IMR-90 (cell line): ENCODE measurements at regions not wholly inside any gene's neighbourhood (a gene's known extent, or its start where the extent isn't known, plus 50 kb on each side); places are given as distances from the start of the nearest gene placed in this dataset.

ENCODE experiments used
- ATAC-seq: fragments of 200-7000 bp; cut with Tn5 transposase; 2 replicates; pipeline ENCODE4 v1.9.1; 2020; ENCODE audit warnings: low read depth, mild to moderate bottlenecking, moderate library complexity
- BruUV-seq: library from RNA; stranded (reverse); fragments of 400-500 nt; replicated peaks from 2 replicates; lab custom pipeline; 2021; lab: Mats Ljungman, UMichigan
- CTCF ChIA-PET: fragments of 300-600 bp; formaldehyde crosslinking; extraction: SDS; loops from one replicate; lab custom pipeline; 2021; ENCODE audit warnings: antibody characterized with exemption; lab: Yijun Ruan, JAX
- POLR2A ChIA-PET: fragments of 300-600 bp; sonication (Branson Sonifier 250); formaldehyde crosslinking; loops from one replicate; lab custom pipeline; 2022; ENCODE audit warnings: antibody characterized with exemption; ENCODE audit not compliant: unreplicated experiment; lab: Charles Lee
- DNase-seq: peaks from one replicate; pipeline ENCODE4 v3.0.0; 2013
- H2AFZ ChIP-seq: replicated peaks from 2 replicates; pipeline ENCODE3; 2013; ENCODE audit warnings: low read length, mild to moderate bottlenecking; ENCODE audit not compliant: poor library complexity
- H2AK5ac ChIP-seq: 2 replicates; pipeline ENCODE4 v1.6.1; 2013; ENCODE audit warnings: low read depth, low read length, inconsistent platforms
- H2AK9ac ChIP-seq: replicated peaks from 2 replicates; pipeline ENCODE3; 2013; ENCODE audit warnings: mild to moderate bottlenecking, low read depth, low read length, moderate library complexity; ENCODE audit not compliant: poor library complexity
- H2BK120ac ChIP-seq: 2 replicates; pipeline ENCODE4 v1.6.1; 2013; ENCODE audit warnings: low read depth, low read length, inconsistent platforms
- H2BK15ac ChIP-seq: 3 replicates; pipeline ENCODE4 v1.6.1; 2013; ENCODE audit warnings: low read depth, low read length, inconsistent platforms
- H2BK20ac ChIP-seq: 2 replicates; pipeline ENCODE4 v1.6.1; 2013; ENCODE audit warnings: low read depth, mild to moderate bottlenecking, inconsistent platforms, low read length, moderate library complexity
- H2BK5ac ChIP-seq: 2 replicates; pipeline ENCODE4 v1.6.1; 2013; ENCODE audit warnings: mild to moderate bottlenecking, low read depth, low read length, inconsistent platforms; ENCODE audit not compliant: poor library complexity, severe bottlenecking
- H3K14ac ChIP-seq: replicated peaks from 2 replicates; pipeline ENCODE4 v1.6.1; 2013; ENCODE audit warnings: low read depth, low read length, inconsistent platforms
- H3K18ac ChIP-seq: 2 replicates; pipeline ENCODE4 v1.6.1; 2013; ENCODE audit warnings: low read depth, low read length, control low read depth
- H3K23ac ChIP-seq: 2 replicates; pipeline ENCODE4 v1.6.1; 2013; ENCODE audit warnings: low read depth, low read length, inconsistent platforms
- H3K27ac ChIP-seq: 2 replicates; pipeline ENCODE4 v1.5.1; 2013; ENCODE audit warnings: mild to moderate bottlenecking, control low read depth, low read length; ENCODE audit not compliant: insufficient read depth
- H3K27me3 ChIP-seq: 2 replicates; pipeline ENCODE4 v1.6.1; 2013; ENCODE audit warnings: low read length; ENCODE audit not compliant: control insufficient read depth, insufficient read depth
- H3K36me3 ChIP-seq: 2 replicates; pipeline ENCODE4 v1.6.1; 2013; ENCODE audit warnings: low read length, mixed read lengths; ENCODE audit not compliant: control insufficient read depth, insufficient read depth
- H3K4ac ChIP-seq: 2 replicates; pipeline ENCODE4 v1.6.1; 2013; ENCODE audit warnings: low read depth, low read length, inconsistent platforms
- H3K4me1 ChIP-seq: 2 replicates; pipeline ENCODE4 v1.6.1; 2013; ENCODE audit warnings: low read length, mixed read lengths; ENCODE audit not compliant: control insufficient read depth, insufficient read depth
- H3K4me2 ChIP-seq: 2 replicates; pipeline ENCODE4 v1.6.1; 2013; ENCODE audit warnings: low read depth, mild to moderate bottlenecking, control low read depth, low read length, moderate library complexity
- H3K4me3 ChIP-seq: 2 replicates; pipeline ENCODE4 v1.5.1; 2013; ENCODE audit warnings: low read depth, mild to moderate bottlenecking, control low read depth, low read length, moderate library complexity; ENCODE audit not compliant: insufficient read depth
- H3K56ac ChIP-seq: 2 replicates; pipeline ENCODE4 v1.6.1; 2013; ENCODE audit warnings: low read length, inconsistent platforms; ENCODE audit not compliant: insufficient read depth; ENCODE audit errors: extremely low read depth
- H3K79me1 ChIP-seq, 2 experiments: 2 replicates each; pipeline ENCODE4 v1.6.1; 2013; ENCODE audit warnings: low read length in 2 of 2, inconsistent platforms in 1 of 2, low read depth in 1 of 2
- H3K9ac ChIP-seq: 2 replicates; pipeline ENCODE4 v1.6.1; 2013; ENCODE audit warnings: low read depth, low read length, control low read depth
- H3K9me1 ChIP-seq: 2 replicates; pipeline ENCODE4 v1.6.1; 2013; ENCODE audit warnings: low read length, inconsistent platforms; ENCODE audit not compliant: insufficient read depth
- H3K9me3 ChIP-seq: 2 replicates; pipeline ENCODE4 v1.6.1; 2013; ENCODE audit warnings: low read length; ENCODE audit not compliant: control insufficient read depth, insufficient read depth
- H4K20me1 ChIP-seq: 2 replicates; pipeline ENCODE4 v1.6.1; 2013; ENCODE audit warnings: low read length, inconsistent platforms; ENCODE audit not compliant: insufficient read depth
- H4K5ac ChIP-seq: 2 replicates; pipeline ENCODE4 v1.6.1; 2013; ENCODE audit warnings: mild to moderate bottlenecking, low read depth, low read length, control low read depth
- H4K8ac ChIP-seq, 2 experiments: 2 replicates each; pipeline ENCODE4 v1.6.1; 2013; ENCODE audit warnings: low read depth in 2 of 2, low read length in 2 of 2, control low read depth in 1 of 2, inconsistent platforms in 1 of 2
- H4K91ac ChIP-seq: 2 replicates; pipeline ENCODE4 v1.6.1; 2013; ENCODE audit warnings: low read depth, low read length, inconsistent platforms; ENCODE audit not compliant: insufficient read depth
- ELK1 ChIP-seq: fragments of 150-350 bp; IDR thresholded peaks from 2 replicates; pipeline ENCODE4 v1.6.1; 2016; ENCODE audit warnings: low read depth, mild to moderate bottlenecking, low read length, moderate library complexity, borderline replicate concordance
- MAFK ChIP-seq: IDR thresholded peaks from 2 replicates; pipeline ENCODE4 v1.6.1; 2012; ENCODE audit warnings: low read depth, low read length, improper control_type of control experiment
- MAZ ChIP-seq: IDR thresholded peaks from 2 replicates; pipeline ENCODE4 v1.6.1; 2012; ENCODE audit warnings: low read depth, mild to moderate bottlenecking, low read length, improper control_type of control experiment, moderate library complexity, borderline replicate concordance
- MXI1 ChIP-seq: IDR thresholded peaks from 2 replicates; pipeline ENCODE4 v1.6.1; 2012; ENCODE audit warnings: low read depth, mild to moderate bottlenecking, low read length, moderate library complexity, borderline replicate concordance
- NFE2L2 ChIP-seq: fragments of 150-350 bp; IDR thresholded peaks from 2 replicates; pipeline ENCODE4 v1.6.1; 2016; ENCODE audit warnings: low read depth, mild to moderate bottlenecking, low read length
- POLR2A ChIP-seq: IDR thresholded peaks from 2 replicates; pipeline ENCODE4 v1.6.1; 2012; ENCODE audit warnings: mild to moderate bottlenecking, low read depth, low read length
- RCOR1 ChIP-seq: IDR thresholded peaks from 2 replicates; pipeline ENCODE4 v1.6.1; 2012; ENCODE audit warnings: mild to moderate bottlenecking, low read length, improper control_type of control experiment; ENCODE audit not compliant: insufficient replicate concordance
- RFX5 ChIP-seq: IDR thresholded peaks from 2 replicates; pipeline ENCODE4 v1.8.0; 2012; ENCODE audit warnings: low read depth, mild to moderate bottlenecking, low read length, moderate library complexity
- WGBS, 2 experiments: methylation state at CpG; one replicate each; pipeline versions ENCODE4 v1.1.5 to v1.1.7; 2013; ENCODE audit warnings: missing lambda C conversion rate in 2 of 2; ENCODE audit not compliant: insufficient read length in 1 of 2; ENCODE audit errors: extremely low coverage in 2 of 2; 5-methylcytosine and 5-hydroxymethylcytosine counted together
- dilution Hi-C: fragments of 300-500 bp; cut with HindIII; formaldehyde crosslinking; loops from one replicate; pipeline ENCODE4 v1.14.3; 2018; ENCODE audit warnings: low sequenced_read_pairs; ENCODE audit not compliant: unreplicated experiment
- in situ Hi-C: fragments of 300-500 bp; cut with MboI; formaldehyde crosslinking; loops from 3 replicates; pipeline ENCODE4 v1.14.3; 2019; ENCODE audit warnings: low sequenced_read_pairs, inconsistent platforms, mixed read lengths
- intact Hi-C: fragments of 100-400 bp; cut with micrococcal nuclease; formaldehyde crosslinking; loops from 2 replicates; pipeline ENCODE4 v1.10.0; 2022
- TF ChIP-seq, protein P1 (sequence below): fragments of 150-350 bp; IDR thresholded peaks from 2 replicates; pipeline ENCODE4 v1.6.1; 2017; ENCODE audit warnings: mild to moderate bottlenecking, antibody characterized with exemption, low read length, low read depth
- TF ChIP-seq, protein P2 (sequence below): conservative IDR thresholded peaks from 2 replicates; pipeline ENCODE4 v1.5.1; 2012; ENCODE audit warnings: mild to moderate bottlenecking, low read depth, low read length, improper control_type of control experiment

DNA sequence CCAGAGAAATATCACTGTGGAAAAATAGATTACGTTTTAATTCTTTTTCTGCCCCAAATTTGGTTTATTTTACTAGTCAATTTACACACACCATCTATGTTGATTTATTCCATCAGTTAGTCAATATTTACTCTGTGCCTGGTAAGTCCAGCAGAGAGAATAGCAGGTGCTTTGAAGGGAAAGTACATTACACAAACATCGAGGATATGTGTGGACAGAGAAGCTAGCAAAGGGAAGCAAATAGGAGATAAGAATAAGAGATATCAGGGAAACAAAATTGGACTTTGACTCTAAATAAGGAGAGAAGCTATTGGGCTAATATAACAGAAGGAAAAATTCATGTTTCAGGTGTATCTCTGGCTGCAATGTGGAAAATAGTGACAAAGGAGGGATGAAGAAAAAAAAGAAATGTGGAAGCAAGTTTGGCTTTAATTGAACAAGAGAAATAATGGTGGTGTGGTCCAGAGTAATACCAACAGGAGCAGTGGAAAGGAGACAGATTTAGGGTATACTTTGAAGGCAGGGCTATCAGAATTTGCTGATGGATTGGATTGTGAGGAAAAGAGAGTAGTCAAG is 587.7 kb upstream of the CDH6 start:
- no peak overlapping the region for H2AK9ac ChIP-seq
- no peaks in the 10 kb centered on the region for H3K27me3 ChIP-seq
- no peaks in the 10 kb centered on the region for H4K20me1 ChIP-seq
- H3K4ac ChIP-seq: no peak overlapping the region
- no peak overlapping the region for H3K23ac ChIP-seq
- CTCF ChIA-PET: no interaction called here
- H3K9ac ChIP-seq: no peak overlapping the region
- H4K8ac ChIP-seq: no peak overlapping the region
- H3K79me1 ChIP-seq: no peaks in the 10 kb centered on the region
- H3K9me1 ChIP-seq: no peaks in the 10 kb centered on the region
- ATAC-seq (no peak), DNase-seq (no peak)
- no peak overlapping the region for H4K91ac ChIP-seq
- 67% methylated on average over 1 of the region's 2 CpGs; no CpG with 5 or more reads in 1 of the 2 experiments for WGBS, 2 experiments
- H3K36me3 ChIP-seq: no peaks in the 10 kb centered on the region
- no peak overlapping the region for H2AFZ ChIP-seq
- H3K18ac ChIP-seq: no peak overlapping the region
- H3K14ac ChIP-seq: no peak overlapping the region
- POLR2A ChIA-PET: no interaction called here
- no TSS peak for BruUV-seq
- no peak overlapping the region for H2BK15ac ChIP-seq
- H2BK5ac ChIP-seq: no peak overlapping the region
- no peak overlapping the region for H4K5ac ChIP-seq
- no peak overlapping the region for H3K56ac ChIP-seq
- TF ChIP-seq ELK1 (no peak), RFX5 (no peak), MXI1 (no peak), RCOR1 (no peak), MAFK (no peak), POLR2A (no peak), NFE2L2 (no peak), MAZ (no peak)
- TF ChIP-seq, protein P1, sequence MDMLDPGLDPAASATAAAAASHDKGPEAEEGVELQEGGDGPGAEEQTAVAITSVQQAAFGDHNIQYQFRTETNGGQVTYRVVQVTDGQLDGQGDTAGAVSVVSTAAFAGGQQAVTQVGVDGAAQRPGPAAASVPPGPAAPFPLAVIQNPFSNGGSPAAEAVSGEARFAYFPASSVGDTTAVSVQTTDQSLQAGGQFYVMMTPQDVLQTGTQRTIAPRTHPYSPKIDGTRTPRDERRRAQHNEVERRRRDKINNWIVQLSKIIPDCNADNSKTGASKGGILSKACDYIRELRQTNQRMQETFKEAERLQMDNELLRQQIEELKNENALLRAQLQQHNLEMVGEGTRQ: no peak
- TF ChIP-seq, protein P2, sequence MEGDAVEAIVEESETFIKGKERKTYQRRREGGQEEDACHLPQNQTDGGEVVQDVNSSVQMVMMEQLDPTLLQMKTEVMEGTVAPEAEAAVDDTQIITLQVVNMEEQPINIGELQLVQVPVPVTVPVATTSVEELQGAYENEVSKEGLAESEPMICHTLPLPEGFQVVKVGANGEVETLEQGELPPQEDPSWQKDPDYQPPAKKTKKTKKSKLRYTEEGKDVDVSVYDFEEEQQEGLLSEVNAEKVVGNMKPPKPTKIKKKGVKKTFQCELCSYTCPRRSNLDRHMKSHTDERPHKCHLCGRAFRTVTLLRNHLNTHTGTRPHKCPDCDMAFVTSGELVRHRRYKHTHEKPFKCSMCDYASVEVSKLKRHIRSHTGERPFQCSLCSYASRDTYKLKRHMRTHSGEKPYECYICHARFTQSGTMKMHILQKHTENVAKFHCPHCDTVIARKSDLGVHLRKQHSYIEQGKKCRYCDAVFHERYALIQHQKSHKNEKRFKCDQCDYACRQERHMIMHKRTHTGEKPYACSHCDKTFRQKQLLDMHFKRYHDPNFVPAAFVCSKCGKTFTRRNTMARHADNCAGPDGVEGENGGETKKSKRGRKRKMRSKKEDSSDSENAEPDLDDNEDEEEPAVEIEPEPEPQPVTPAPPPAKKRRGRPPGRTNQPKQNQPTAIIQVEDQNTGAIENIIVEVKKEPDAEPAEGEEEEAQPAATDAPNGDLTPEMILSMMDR: no peak
- no peak overlapping the region for H2BK20ac ChIP-seq
- H2AK5ac ChIP-seq: no peak overlapping the region
- no peaks in the 10 kb centered on the region for H3K9me3 ChIP-seq
- H3K27ac ChIP-seq: no peak overlapping the region
- H3K4me3 ChIP-seq: no peak overlapping the region
- in situ Hi-C loops: no loop called here
- H3K4me1 ChIP-seq: no peaks in the 10 kb centered on the region
- no peak overlapping the region for H3K4me2 ChIP-seq
- intact Hi-C loops: no loop called here
- no peak overlapping the region for H2BK120ac ChIP-seq
- dilution Hi-C loops: no loop called here
